ENCODE measurements at regions not wholly inside any gene's neighbourhood (a gene's known extent, or its start where the extent isn't known, plus 50 kb on each side); places are given as distances from the start of the nearest gene placed in this dataset.

DNA sequence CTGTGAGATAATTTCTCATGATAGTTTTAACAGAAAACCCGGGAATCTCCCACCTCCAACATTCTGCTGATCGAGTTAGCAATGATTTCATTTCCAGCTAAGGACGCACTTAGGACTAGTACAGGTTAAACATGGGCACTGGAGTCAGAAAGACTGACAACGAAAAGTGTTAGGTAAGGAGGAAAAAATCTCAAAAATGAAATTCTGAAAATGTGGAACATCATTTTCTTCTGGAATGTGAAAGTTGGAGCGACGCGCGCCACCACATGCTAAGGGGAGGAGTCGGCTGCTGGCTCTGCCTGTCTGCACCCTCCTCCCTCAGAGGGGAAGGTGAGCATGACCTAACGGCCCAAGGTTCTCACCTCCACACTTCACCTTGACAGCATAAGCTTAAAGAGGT, 221.6 kb upstream of the KCNG1 start:
- TF ChIP-seq, protein P1, sequence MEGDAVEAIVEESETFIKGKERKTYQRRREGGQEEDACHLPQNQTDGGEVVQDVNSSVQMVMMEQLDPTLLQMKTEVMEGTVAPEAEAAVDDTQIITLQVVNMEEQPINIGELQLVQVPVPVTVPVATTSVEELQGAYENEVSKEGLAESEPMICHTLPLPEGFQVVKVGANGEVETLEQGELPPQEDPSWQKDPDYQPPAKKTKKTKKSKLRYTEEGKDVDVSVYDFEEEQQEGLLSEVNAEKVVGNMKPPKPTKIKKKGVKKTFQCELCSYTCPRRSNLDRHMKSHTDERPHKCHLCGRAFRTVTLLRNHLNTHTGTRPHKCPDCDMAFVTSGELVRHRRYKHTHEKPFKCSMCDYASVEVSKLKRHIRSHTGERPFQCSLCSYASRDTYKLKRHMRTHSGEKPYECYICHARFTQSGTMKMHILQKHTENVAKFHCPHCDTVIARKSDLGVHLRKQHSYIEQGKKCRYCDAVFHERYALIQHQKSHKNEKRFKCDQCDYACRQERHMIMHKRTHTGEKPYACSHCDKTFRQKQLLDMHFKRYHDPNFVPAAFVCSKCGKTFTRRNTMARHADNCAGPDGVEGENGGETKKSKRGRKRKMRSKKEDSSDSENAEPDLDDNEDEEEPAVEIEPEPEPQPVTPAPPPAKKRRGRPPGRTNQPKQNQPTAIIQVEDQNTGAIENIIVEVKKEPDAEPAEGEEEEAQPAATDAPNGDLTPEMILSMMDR (IDR thresholded peaks at IDR 0.05; ENCODE audit: low read depth, low read length), result no peak
- no peak for TF ChIP-seq EZH2phosphoT487 (IDR thresholded peaks at IDR 0.05; ENCODE audit: low read depth)
